ENCODE measurements at regions not wholly inside any gene's neighbourhood (a gene's known extent, or its start where the extent isn't known, plus 50 kb on each side); places are given as distances from the start of the nearest gene placed in this dataset.
"Not testable (repeated sequence)": the region's sequence is repeated elsewhere in the genome, so short reads cannot be mapped to it uniquely, and the experiment has no call there.

- DNase-seq = no peak
- Mint-ChIP-seq H3K4me3 (no peak overlapping the region), H3K9me3 (no peaks in the 10 kb centered on the region), H3K4me1 (ENCODE audit: low read depth) (no peaks in the 10 kb centered on the region), H3K27me3 (ENCODE audit: low read depth) (no peaks in the 10 kb centered on the region), H3K36me3 (ENCODE audit: insufficient read depth) (no peaks in the 10 kb centered on the region)
- no peak for ATAC-seq
Observed at GRCh38 chr12:58657190-58657589, 263.1 kb downstream of the LRIG3 start.

- DNase-seq (no peak), ATAC-seq (no peak)
- no peaks in the 10 kb centered on the region for H3K9me3 Mint-ChIP-seq
- H3K27me3 Mint-ChIP-seq (ENCODE audit: low read depth) = no peaks in the 10 kb centered on the region
- no peak overlapping the region for H3K4me3 Mint-ChIP-seq
- no peaks in the 10 kb centered on the region for H3K4me1 Mint-ChIP-seq (ENCODE audit: low read depth)
- H3K36me3 Mint-ChIP-seq (ENCODE audit: insufficient read depth) = no peaks in the 10 kb centered on the region
Observed at GRCh38 chr12:58665375-58665774, 254.9 kb downstream of the LRIG3 start.

- no peaks in the 10 kb centered on the region for H3K9me3 Mint-ChIP-seq
- no peaks in the 10 kb centered on the region for H3K4me1 Mint-ChIP-seq (ENCODE audit: low read depth)
- DNase-seq (no peak), ATAC-seq (no peak)
- no peaks in the 10 kb centered on the region for H3K36me3 Mint-ChIP-seq (ENCODE audit: insufficient read depth)
- no peaks in the 10 kb centered on the region for H3K27me3 Mint-ChIP-seq (ENCODE audit: low read depth)
- no peak overlapping the region for H3K4me3 Mint-ChIP-seq
Observed at GRCh38 chr12:58668233-58668632, 252.1 kb downstream of the LRIG3 start.

- ATAC-seq (no peak), DNase-seq (no peak)
- Mint-ChIP-seq H3K9me3 (no peaks in the 10 kb centered on the region), H3K27me3 (ENCODE audit: low read depth) (no peaks in the 10 kb centered on the region), H3K4me1 (ENCODE audit: low read depth) (no peaks in the 10 kb centered on the region), H3K4me3 (no peak overlapping the region), H3K36me3 (ENCODE audit: insufficient read depth) (no peaks in the 10 kb centered on the region)
Observed at GRCh38 chr12:58668871-58669270, 251.4 kb downstream of the LRIG3 start.

GRCh38 chr12:58670623-58671022 lies 249.7 kb downstream of the LRIG3 start:
- Mint-ChIP-seq H3K4me1 (ENCODE audit: low read depth) (no peaks in the 10 kb centered on the region), H3K36me3 (ENCODE audit: insufficient read depth) (no peaks in the 10 kb centered on the region), H3K9me3 (no peaks in the 10 kb centered on the region), H3K4me3 (no peak overlapping the region), H3K27me3 (ENCODE audit: low read depth) (no peaks in the 10 kb centered on the region)
- no peak for DNase-seq
- no peak for ATAC-seq

- no peaks in the 10 kb centered on the region for H3K4me1 Mint-ChIP-seq (ENCODE audit: low read depth)
- no peak for DNase-seq
- ATAC-seq = no peak
- H3K36me3 Mint-ChIP-seq (ENCODE audit: insufficient read depth) = no peaks in the 10 kb centered on the region
- H3K27me3 Mint-ChIP-seq (ENCODE audit: low read depth) = no peaks in the 10 kb centered on the region
- no peak overlapping the region for H3K4me3 Mint-ChIP-seq
- H3K9me3 Mint-ChIP-seq = no peaks in the 10 kb centered on the region
Observed at GRCh38 chr12:58671196-58671595, 249.1 kb downstream of the LRIG3 start.

- Mint-ChIP-seq H3K9me3 (peaks cover 1% of the 10 kb centered on the region), H3K36me3 (ENCODE audit: insufficient read depth) (no peaks in the 10 kb centered on the region), H3K4me3 (no peak overlapping the region), H3K4me1 (ENCODE audit: low read depth) (no peaks in the 10 kb centered on the region), H3K27me3 (ENCODE audit: low read depth) (no peaks in the 10 kb centered on the region)
- DNase-seq = no peak
- ATAC-seq = no peak
Observed at GRCh38 chr12:58673021-58673420, 247.3 kb downstream of the LRIG3 start.

GRCh38 chr12:58677833-58678232 lies 242.5 kb downstream of the LRIG3 start:
- not testable (repeated sequence) for H3K4me1 Mint-ChIP-seq (ENCODE audit: low read depth); DNase-seq; H3K27me3 Mint-ChIP-seq (ENCODE audit: low read depth); H3K4me3 Mint-ChIP-seq; H3K36me3 Mint-ChIP-seq (ENCODE audit: insufficient read depth); ATAC-seq
- H3K9me3 Mint-ChIP-seq = peaks cover 18% of the 10 kb centered on the region

- Mint-ChIP-seq H3K9me3 (peaks cover 18% of the 10 kb centered on the region), H3K27me3 (ENCODE audit: low read depth) (peaks cover 2% of the 10 kb centered on the region), H3K4me1 (ENCODE audit: low read depth) (no peaks in the 10 kb centered on the region), H3K36me3 (ENCODE audit: insufficient read depth) (no peaks in the 10 kb centered on the region), H3K4me3 (no peak overlapping the region)
- ATAC-seq (no peak), DNase-seq (no peak)
Observed at GRCh38 chr12:58678753-58679152, 241.6 kb downstream of the LRIG3 start.

GRCh38 chr12:58681730-58682129 lies 238.6 kb downstream of the LRIG3 start:
- Mint-ChIP-seq H3K4me3 (no peak overlapping the region), H3K9me3 (peaks cover 18% of the 10 kb centered on the region), H3K36me3 (ENCODE audit: insufficient read depth) (no peaks in the 10 kb centered on the region), H3K4me1 (ENCODE audit: low read depth) (no peaks in the 10 kb centered on the region), H3K27me3 (ENCODE audit: low read depth) (peaks cover 2% of the 10 kb centered on the region)
- no peak for DNase-seq
- ATAC-seq = no peak

- H3K9me3 Mint-ChIP-seq = peaks cover 24% of the 10 kb centered on the region
- no peaks in the 10 kb centered on the region for H3K4me1 Mint-ChIP-seq (ENCODE audit: low read depth)
- ATAC-seq (no peak), DNase-seq (no peak)
- H3K27me3 Mint-ChIP-seq (ENCODE audit: low read depth) = no peaks in the 10 kb centered on the region
- no peaks in the 10 kb centered on the region for H3K36me3 Mint-ChIP-seq (ENCODE audit: insufficient read depth)
- no peak overlapping the region for H3K4me3 Mint-ChIP-seq
Observed at GRCh38 chr12:58695263-58695662, 225.0 kb downstream of the LRIG3 start.

- Mint-ChIP-seq H3K36me3 (ENCODE audit: insufficient read depth) (no peaks in the 10 kb centered on the region), H3K27me3 (ENCODE audit: low read depth) (no peaks in the 10 kb centered on the region)
Observed at GRCh38 chr12:58701536-58701935, 218.8 kb downstream of the LRIG3 start.

GRCh38 chr12:58703866-58704265 lies 216.4 kb downstream of the LRIG3 start:
- ATAC-seq = no peak
- Mint-ChIP-seq H3K4me1 (ENCODE audit: low read depth) (no peaks in the 10 kb centered on the region), H3K9me3 (peaks cover 10% of the 10 kb centered on the region), H3K27me3 (ENCODE audit: low read depth) (no peaks in the 10 kb centered on the region), H3K4me3 (no peak overlapping the region), H3K36me3 (ENCODE audit: insufficient read depth) (no peaks in the 10 kb centered on the region)
- DNase-seq = no peak

More at GRCh38 chr12:58701536-58701935, 218.8 kb downstream of the LRIG3 start:
- DNase-seq (no peak), ATAC-seq (no peak)
- H3K4me3 Mint-ChIP-seq = no peak overlapping the region
- H3K4me1 Mint-ChIP-seq (ENCODE audit: low read depth) = no peaks in the 10 kb centered on the region
- peaks cover 10% of the 10 kb centered on the region for H3K9me3 Mint-ChIP-seq

GRCh38 chr12:58704770-58705169 lies 215.5 kb downstream of the LRIG3 start:
- H3K36me3 Mint-ChIP-seq (ENCODE audit: insufficient read depth); H3K27me3 Mint-ChIP-seq (ENCODE audit: low read depth); H3K4me3 Mint-ChIP-seq; ATAC-seq; H3K4me1 Mint-ChIP-seq (ENCODE audit: low read depth); DNase-seq: not testable (repeated sequence)
- peaks cover 13% of the 10 kb centered on the region for H3K9me3 Mint-ChIP-seq

- Mint-ChIP-seq H3K9me3 (peaks cover 23% of the 10 kb centered on the region), H3K36me3 (ENCODE audit: insufficient read depth) (no peaks in the 10 kb centered on the region), H3K4me3 (no peak overlapping the region), H3K27me3 (ENCODE audit: low read depth) (no peaks in the 10 kb centered on the region), H3K4me1 (ENCODE audit: low read depth) (no peaks in the 10 kb centered on the region)
- no peak for ATAC-seq
- DNase-seq = no peak
Observed at GRCh38 chr12:58710901-58711300, 209.4 kb downstream of the LRIG3 start.

GRCh38 chr12:58711974-58712373 lies 208.3 kb downstream of the LRIG3 start:
- peaks cover 23% of the 10 kb centered on the region for H3K9me3 Mint-ChIP-seq
- no peak overlapping the region for H3K4me3 Mint-ChIP-seq
- DNase-seq (no peak), ATAC-seq (no peak)
- no peaks in the 10 kb centered on the region for H3K27me3 Mint-ChIP-seq (ENCODE audit: low read depth)
- H3K36me3 Mint-ChIP-seq (ENCODE audit: insufficient read depth) = no peaks in the 10 kb centered on the region
- H3K4me1 Mint-ChIP-seq (ENCODE audit: low read depth) = no peaks in the 10 kb centered on the region

Data from activated T-cell treated with anti-CD3 and anti-CD28 coated beads, Interleukin-2, amount 50 U/mL, for 4 hours (primary cell).